OCI-LY3 (cell line): ENCODE measurements at regions not wholly inside any gene's neighbourhood (a gene's known extent, or its start where the extent isn't known, plus 50 kb on each side); places are given as distances from the start of the nearest gene placed in this dataset.

ENCODE experiments used
- CTCF ChIP-seq: fragments of 200-600, 300-600 bp; sonication (generic); IDR thresholded peaks from 2 replicates; pipeline ENCODE4 v1.5.1; 2014; ENCODE audit warnings: antibody characterized with exemption, low read length, low read depth
- EZH2phosphoT487 ChIP-seq: fragments of 200-600 bp; shearing (Covaris generic); IDR thresholded peaks from 2 replicates; pipeline ENCODE4 v1.6.1; 2018; ENCODE audit warnings: antibody characterized with exemption, mixed run types, low read depth

GRCh38 chr4:133800966-133801365 lies 400.6 kb downstream of the PABPC4L start:
- no peak for TF ChIP-seq CTCF
- no peak for TF ChIP-seq EZH2phosphoT487
